ENCODE measurements at regions not wholly inside any gene's neighbourhood (a gene's known extent, or its start where the extent isn't known, plus 50 kb on each side); places are given as distances from the start of the nearest gene placed in this dataset.

DNA sequence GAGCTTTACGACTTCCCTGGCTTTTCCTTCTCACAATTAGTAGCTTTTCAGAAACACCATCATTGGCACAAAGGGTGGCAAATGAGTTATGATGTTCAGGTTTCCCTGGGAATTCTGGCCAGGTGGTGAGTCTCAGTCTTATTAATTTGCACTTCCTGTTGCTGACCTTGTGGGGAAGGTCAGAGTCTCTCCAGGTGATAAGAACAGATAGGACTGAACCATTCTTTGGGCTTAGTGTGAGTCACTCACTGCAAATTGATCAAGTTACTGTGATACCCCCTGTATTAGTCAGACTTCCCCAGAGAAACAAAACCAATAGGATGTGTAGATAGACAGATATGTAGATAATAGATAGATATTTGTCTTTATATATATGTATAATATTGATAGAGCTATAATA is 53.8 kb upstream of the RANBP3L start:
- DNase-seq: no peak

- no peak for DNase-seq
Observed at GRCh38 chr5:36356915-36357314, 55.2 kb upstream of the RANBP3L start.

DNA sequence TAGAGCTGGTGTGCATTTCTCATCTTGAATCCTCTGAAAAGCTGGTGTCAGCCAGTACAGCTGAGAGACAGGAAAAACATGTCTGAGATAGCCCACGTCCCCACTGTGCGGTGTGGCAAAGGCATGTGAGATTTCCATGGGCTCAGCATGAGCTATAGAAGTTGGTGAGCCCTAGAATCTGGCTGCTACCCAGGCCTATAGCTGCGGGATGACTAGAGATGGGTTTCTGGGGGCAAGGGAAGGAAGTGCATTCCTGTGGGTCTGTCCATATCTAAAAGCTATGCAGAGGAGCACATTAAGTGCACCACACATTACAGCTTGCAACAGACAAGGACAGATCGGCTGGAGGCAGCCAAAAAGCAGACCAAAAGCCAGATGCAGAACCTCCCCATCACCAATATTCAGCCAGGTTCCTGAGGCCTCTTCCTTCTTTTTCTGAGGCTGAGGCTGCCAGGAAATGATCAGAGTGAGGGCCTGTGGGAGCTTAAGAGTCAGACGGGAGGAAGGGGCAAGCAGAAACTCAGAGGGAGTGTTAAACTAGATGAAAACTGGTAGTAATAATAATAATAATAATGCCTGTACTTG is 55.8 kb upstream of the RANBP3L start:
- no peak for DNase-seq

GRCh38 chr5:36359267-36359666 is 57.6 kb upstream of the RANBP3L start:
- DNase-seq: no peak

GRCh38 chr5:36360307-36360706 is 58.6 kb upstream of the RANBP3L start:
- no peak for DNase-seq

DNA sequence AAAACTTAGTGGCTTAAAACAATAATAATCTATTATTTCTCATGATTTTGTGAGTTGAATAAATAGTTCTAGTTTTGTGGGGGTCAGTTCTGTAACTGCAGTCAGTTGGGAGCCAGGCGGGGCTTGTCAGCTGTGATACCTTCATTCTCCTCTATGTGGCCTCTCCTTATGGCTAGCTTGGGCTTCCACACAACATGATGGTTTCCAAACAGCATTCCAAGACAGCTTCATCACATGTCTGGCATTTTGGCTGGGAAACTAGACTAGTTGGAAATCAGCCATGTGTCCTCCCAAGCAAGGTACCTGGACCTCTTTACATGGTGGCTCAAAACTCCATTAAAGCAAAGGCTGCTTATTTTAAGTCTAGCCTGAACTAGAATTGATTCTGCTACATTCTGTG is 61.4 kb upstream of the RANBP3L start:
- no peak for DNase-seq

GRCh38 chr5:36363744-36364143 is 62.0 kb upstream of the RANBP3L start:
- no peak for DNase-seq

DNA sequence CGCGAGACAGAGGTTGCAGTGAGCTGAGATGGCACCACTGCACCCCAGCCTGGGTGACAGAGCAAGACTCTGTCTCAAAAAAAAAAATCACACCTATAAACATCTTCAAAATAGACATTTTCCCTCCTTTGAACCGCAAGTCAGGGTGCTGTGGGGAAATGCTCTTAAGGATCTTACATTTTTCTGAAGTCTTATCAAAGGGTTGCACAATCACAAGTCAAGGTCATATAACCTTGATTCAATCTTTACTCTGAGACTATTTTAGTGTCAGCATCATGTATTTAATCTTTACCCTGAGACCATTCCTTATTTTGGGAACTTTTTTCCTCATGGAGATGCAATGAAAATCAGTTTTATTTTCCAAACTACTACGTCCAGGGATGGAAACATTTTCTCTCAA is 62.8 kb upstream of the RANBP3L start:
- DNase-seq: no peak

- DNase-seq: no peak
Observed at GRCh38 chr5:36365896-36366295, 64.2 kb upstream of the RANBP3L start.

DNA sequence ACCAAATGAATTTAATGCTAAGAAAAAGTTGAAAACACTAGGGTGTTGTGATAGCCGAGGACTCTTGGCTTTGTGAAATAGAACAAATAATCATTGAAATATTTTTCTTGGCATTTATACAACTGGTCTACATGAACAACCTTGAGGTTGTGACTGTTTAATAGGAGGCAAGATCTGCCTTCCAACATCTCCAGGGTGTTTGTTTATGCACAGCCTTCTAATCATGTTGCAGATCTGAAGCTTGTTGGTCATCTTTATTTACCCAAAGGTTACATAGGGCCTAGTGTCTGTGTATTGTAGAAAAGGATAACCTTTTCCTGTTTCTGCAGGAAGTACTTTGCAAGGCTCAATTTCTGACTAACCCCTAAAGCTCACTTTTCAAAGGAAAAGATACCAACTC is 65.2 kb upstream of the RANBP3L start:
- DNase-seq: no peak

DNA sequence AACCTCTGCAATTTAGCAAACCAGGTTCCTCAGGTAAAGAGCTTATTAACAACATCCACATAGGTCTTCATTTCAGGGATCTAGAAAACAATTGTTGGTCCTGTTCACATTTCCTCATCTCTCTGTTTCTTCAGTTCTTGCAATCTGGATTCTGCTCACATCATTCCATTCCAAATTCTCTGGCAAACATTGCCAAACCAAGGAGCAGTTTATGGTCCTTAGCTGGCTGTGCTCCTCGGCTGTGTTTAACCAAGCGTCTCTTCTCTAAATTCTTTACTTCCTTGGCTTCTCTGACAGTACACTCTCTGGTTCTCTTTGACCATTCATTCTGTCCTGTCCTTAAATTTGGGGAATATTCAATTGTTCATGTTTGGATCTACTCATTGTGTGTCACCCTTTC is 65.8 kb upstream of the RANBP3L start:
- DNase-seq: no peak

DNA sequence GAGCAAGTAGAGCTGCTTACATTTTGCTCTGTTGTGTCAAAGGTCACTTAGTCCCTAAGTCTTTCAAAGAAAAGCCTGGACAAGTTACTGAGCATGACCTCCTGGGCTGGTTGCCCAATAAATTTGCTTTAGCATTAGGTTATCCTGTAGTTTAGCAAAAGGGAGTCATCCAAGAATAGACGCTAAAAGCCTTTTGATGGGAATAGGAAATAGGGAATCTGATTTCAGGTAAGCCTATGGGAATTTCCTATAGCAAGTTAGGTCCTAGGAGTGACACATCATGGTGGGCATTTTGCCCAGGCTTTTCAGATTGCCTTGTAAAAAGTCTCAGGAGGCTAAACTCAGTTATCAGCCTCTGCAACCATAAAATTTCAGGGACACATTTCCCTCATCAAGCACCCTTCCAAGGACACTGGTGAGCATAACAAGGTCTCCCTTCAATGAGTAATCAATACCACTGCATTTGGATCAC is 67.6 kb upstream of the RANBP3L start:
- DNase-seq: no peak

DNA sequence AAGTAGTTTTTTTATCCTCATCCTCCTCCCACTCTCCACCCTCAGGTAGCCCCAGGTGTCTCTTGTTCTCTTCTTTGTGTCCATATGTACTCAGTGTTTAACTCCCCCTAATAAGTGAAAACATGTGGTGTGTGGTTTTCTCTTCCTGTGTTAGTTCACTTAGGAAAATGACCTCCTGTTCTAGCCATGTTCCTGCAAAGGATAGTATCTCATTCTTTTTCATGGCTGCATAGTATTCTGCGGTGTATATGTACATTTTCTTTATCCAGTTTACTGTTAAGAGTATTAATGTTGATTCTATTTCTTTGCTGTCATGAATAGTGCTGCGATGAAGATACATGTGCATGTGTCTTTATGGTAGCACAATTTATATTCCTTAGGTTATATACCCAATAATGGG is 68.4 kb upstream of the RANBP3L start:
- DNase-seq: no peak

- DNase-seq: peak; percentile 42 to 82
Observed at GRCh38 chr5:36371366-36371765, 69.7 kb upstream of the RANBP3L start.

DNA sequence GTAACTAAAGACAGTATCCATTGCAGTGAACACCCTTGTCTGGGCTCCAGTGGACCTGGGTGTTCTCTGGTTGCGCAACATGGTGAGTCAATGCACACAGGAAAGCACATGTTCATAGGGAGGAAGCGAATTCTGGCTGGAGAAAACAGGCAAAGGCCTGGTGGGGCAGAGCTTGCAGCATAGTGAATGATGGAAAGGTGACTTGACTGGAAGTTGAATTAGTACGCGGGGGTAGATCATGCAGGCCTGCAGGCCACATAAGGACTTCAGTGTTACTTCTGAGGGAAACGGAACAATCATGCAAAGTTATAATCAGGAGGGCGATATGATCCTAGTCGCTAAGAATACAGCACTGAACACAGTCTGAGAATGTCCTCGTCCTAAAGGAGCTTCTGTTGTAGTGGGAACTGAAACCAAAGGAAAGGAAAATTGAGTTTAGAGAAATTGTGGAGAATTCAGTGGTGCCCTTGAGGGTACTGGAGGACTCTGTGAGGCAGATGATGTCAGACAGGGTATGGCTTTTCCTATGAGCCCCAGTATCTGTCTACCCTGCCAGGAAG is 71.9 kb upstream of the RANBP3L start:
- DNase-seq: no peak

- DNase-seq: no peak
Observed at GRCh38 chr5:36374266-36374862, 72.7 kb upstream of the RANBP3L start.

DNA sequence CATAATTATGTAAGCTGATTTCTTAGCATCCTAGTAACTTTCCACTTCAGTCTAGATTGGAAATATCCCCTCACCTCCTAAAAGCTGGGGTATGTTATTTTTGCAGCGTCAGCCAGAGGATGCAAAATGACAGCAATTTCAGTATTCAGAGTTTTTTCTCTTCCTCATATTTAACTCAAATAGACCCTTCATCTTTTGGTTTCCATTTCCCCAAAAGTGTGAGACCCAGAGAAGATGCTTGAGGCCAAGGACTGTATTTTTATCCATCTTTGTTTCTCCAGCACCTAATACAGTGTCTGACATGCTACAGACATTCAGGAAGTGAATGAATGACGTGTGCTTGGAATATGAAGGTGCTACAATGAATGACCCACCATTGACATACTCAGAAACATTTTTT is 75.5 kb upstream of the RANBP3L start:
- no peak for DNase-seq

DNA sequence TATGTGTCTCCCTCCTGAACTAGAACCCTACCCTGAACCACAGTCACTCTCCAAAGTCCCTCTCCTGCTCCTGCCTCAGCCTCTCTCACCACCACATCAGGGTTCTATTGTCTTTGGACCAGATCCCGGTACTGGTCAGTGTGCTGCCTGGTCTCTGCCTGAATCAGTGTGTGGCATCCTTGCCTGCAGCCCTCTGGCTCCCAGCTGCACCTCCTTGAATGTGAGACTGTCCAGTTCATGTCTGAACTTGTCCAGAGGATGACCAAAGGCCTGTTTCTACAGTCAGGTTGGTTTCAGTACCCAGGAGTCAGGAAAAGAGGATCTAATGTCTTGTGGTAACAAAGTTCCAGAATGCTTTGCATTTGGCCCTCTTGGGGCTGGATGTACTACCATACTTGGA is 76.8 kb upstream of the RANBP3L start:
- DNase-seq: no peak

DNA sequence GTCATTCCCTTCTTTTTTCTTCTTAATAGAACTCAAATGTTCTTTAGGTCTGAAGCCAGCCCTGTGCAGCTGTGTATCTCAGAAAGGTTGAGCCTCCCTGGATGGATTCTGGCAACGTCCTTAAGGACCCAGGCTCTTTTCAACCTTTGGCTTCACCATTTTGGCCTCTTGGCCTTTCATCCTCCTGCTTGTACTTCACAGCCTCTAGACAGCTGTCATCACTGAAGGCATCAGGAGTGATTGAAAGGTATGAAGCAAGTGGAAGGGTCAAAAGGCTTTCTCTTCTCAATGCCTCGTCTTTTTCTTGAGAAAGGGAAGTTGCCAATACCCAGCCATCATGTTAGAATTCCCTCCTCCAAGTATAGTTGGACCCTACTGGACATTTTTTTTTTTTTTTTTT is 81.2 kb upstream of the RANBP3L start:
- no peak for DNase-seq

- no peak for DNase-seq
Observed at GRCh38 chr5:36383942-36384341, 82.2 kb upstream of the RANBP3L start.

DNA sequence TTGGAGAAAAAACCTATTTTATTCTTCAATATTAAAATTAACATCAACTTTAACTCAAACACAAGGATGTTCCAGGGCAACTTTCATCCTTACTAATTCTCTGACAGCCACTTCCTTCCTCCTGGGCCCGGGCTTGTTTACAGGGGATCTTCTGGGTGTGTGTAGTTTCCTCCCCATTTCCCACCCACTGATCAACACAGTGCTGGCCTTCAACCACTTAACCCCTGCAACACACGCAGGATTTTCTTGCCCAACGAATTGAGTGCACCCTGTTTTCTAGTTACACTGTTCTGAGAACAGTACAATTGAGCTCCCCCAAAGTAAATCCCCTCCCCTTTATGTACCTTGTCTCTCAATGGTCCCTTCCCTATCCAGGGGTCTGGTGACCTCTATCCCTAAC is 83.1 kb upstream of the RANBP3L start:
- no peak for DNase-seq

GRCh38 chr5:36385495-36385894 is 83.8 kb upstream of the RANBP3L start:
- DNase-seq: no peak

DNA sequence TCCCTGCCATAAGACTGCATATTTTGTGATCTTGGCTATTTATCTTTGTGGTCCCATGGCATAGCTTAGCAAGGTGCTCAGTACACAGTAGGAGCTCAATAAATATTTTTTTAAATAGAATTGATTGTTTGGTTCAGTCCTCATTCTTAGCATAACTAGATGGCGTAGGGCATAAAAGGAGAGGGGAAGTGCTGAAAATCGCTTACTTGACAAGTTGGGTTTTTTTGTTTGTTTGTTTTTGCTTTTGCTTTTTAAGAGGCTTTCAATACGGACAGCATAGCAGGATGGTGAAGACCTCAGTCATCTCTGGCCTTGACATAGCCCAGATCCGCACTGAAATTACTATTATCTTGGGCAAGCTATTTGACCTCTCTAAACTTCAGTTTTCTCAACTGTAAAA is 86.6 kb upstream of the RANBP3L start:
- no peak for DNase-seq

DNA sequence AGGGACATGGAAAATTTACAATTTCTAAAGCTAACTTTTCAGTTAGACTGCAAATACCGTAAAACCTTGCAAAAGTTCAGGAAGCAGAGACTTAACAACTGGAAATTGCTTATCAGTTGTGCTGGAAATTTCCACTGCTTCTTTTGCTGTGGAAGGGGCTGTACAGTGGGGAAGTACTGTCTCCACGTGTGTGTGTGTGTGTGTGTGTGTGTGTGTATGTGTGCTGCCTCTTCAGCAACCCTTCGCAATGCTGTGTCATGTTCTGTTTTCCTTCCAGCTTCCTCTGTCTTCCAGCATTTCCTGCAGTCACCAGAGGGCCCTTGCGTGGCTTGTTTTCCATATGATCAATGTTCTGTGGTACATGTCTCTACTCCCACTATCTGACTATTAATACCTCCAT is 87.5 kb upstream of the RANBP3L start:
- DNase-seq: no peak

GRCh38 chr5:36390640-36391039 is 88.9 kb upstream of the RANBP3L start:
- DNase-seq: no peak

All from NCI-H524 (cell line).